ENCODE measurements at regions not wholly inside any gene's neighbourhood (a gene's known extent, or its start where the extent isn't known, plus 50 kb on each side); places are given as distances from the start of the nearest gene placed in this dataset.

- Mint-ChIP-seq H3K27me3 (ENCODE audit: low read depth) (peaks cover 36% of the 10 kb centered on the region), H3K4me3 (ENCODE audit: low read depth) (no peak overlapping the region), H3K4me1 (ENCODE audit: low read depth) (peaks cover 3% of the 10 kb centered on the region), H3K9me3 (peaks cover 5% of the 10 kb centered on the region), H3K36me3 (ENCODE audit: low read depth) (no peaks in the 10 kb centered on the region), H3K27ac (no peak overlapping the region)
- no peak for DNase-seq (ENCODE audit: low spot score)
- intact Hi-C loops (cut with micrococcal nuclease): no loop called here
These were observed 587.4 kb upstream of the MDFIC2 start for GRCh38 chr3:70899816-70900215.

DNA sequence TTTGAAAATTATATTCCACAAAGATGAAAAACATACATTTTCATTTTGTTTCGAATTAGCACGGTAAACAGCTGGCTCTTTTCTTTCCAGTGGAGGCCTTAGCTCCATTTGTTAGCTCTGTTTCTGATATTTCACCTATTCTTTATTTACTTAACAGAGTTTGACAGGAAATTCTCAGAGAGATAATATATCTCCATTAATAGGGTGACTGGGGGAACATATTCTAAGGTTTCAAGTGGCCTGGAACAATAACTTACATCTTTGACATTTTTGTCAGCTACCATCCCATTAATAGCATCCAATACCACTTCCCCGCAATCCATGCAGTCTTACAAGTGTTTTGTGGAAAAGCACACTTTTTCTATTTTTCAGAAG, 577.6 kb upstream of the MDFIC2 start:
- Mint-ChIP-seq H3K27me3 (ENCODE audit: low read depth) (peaks cover 3% of the 10 kb centered on the region), H3K27ac (no peak overlapping the region), H3K9me3 (no peaks in the 10 kb centered on the region), H3K4me3 (ENCODE audit: low read depth) (no peak overlapping the region), H3K36me3 (ENCODE audit: low read depth) (no peaks in the 10 kb centered on the region), H3K4me1 (ENCODE audit: low read depth) (no peaks in the 10 kb centered on the region)
- no peak for DNase-seq (ENCODE audit: low spot score)
- intact Hi-C loops (cut with micrococcal nuclease): no loop called here

DNA sequence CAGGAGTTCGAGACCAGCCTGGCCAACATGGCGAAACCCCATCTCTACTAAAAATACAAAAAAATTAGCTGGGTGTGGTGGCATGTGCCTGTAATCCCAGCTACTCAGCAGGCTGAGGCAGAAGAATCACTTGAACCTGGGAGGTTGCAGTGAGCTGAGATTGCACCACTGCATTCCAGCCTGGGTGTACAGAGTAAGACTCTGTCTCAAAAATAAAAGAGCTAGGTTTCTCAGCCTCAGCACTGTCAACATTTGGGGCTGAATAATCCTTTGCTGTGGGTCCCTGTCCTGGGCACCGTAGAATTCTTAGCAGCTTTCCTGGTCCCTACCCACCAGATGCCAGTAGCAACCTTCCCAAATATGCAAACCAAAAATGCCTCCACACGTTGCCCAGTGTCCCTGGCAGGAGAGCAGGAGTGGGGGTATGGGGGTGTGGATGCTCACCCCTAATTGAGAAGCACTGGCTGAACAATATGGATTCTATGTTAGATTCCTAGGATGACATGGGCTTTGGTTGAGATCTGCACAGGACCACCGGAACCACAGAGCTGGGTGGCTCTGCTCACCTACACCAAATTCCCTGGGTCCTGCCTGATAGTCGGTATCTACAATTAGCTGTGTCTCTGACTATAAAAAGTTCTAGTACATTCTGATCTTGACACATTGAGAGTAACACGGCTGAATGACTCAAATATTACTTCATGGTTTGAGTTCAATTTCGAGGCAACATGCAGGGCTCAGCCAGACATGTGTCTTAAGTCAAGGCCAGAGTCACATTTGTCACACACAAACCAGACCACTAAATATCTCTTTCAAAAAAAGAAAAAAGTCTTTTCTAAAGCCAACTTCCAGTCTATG, 577.0 kb upstream of the MDFIC2 start:
- Mint-ChIP-seq H3K27me3 (ENCODE audit: low read depth) (peaks cover 3% of the 10 kb centered on the region), H3K4me3 (ENCODE audit: low read depth) (no peak overlapping the region), H3K4me1 (ENCODE audit: low read depth) (no peaks in the 10 kb centered on the region), H3K27ac (no peak overlapping the region), H3K9me3 (no peaks in the 10 kb centered on the region), H3K36me3 (ENCODE audit: low read depth) (no peaks in the 10 kb centered on the region)
- no peak for DNase-seq (ENCODE audit: low spot score)
- intact Hi-C loops (cut with micrococcal nuclease): no loop called here

GRCh38 chr3:70885636-70886035, 573.2 kb upstream of the MDFIC2 start:
- Mint-ChIP-seq H3K27me3 (ENCODE audit: low read depth) (peaks cover 3% of the 10 kb centered on the region), H3K4me1 (ENCODE audit: low read depth) (no peaks in the 10 kb centered on the region), H3K9me3 (no peaks in the 10 kb centered on the region), H3K4me3 (ENCODE audit: low read depth) (no peak overlapping the region), H3K27ac (no peak overlapping the region), H3K36me3 (ENCODE audit: low read depth) (no peaks in the 10 kb centered on the region)
- intact Hi-C loops (cut with micrococcal nuclease): no loop called here
- DNase-seq (ENCODE audit: low spot score): no peak

GRCh38 chr3:70882104-70882503, 569.7 kb upstream of the MDFIC2 start:
- H3K27me3 Mint-ChIP-seq (ENCODE audit: low read depth): no peaks in the 10 kb centered on the region
- H3K4me3 Mint-ChIP-seq (ENCODE audit: low read depth): no peak overlapping the region
- H3K9me3 Mint-ChIP-seq: peaks cover 23% of the 10 kb centered on the region
- no peaks in the 10 kb centered on the region for H3K36me3 Mint-ChIP-seq (ENCODE audit: low read depth)
- H3K4me1 Mint-ChIP-seq (ENCODE audit: low read depth): no peaks in the 10 kb centered on the region
- DNase-seq (ENCODE audit: low spot score): no peak
- intact Hi-C loops (cut with micrococcal nuclease): no loop called here
- H3K27ac Mint-ChIP-seq: no peak overlapping the region

- H3K36me3 Mint-ChIP-seq (ENCODE audit: low read depth): no peaks in the 10 kb centered on the region
- no peak overlapping the region for H3K27ac Mint-ChIP-seq
- no peak overlapping the region for H3K4me3 Mint-ChIP-seq (ENCODE audit: low read depth)
- peaks cover 23% of the 10 kb centered on the region for H3K9me3 Mint-ChIP-seq
- H3K4me1 Mint-ChIP-seq (ENCODE audit: low read depth): no peaks in the 10 kb centered on the region
- no peak for DNase-seq (ENCODE audit: low spot score)
- intact Hi-C loops (cut with micrococcal nuclease): no loop called here
- H3K27me3 Mint-ChIP-seq (ENCODE audit: low read depth): no peaks in the 10 kb centered on the region
These were observed 568.0 kb upstream of the MDFIC2 start for GRCh38 chr3:70880421-70880820.

GRCh38 chr3:70876154-70876553, 563.7 kb upstream of the MDFIC2 start:
- intact Hi-C loops (cut with micrococcal nuclease): no loop called here
- no peaks in the 10 kb centered on the region for H3K4me1 Mint-ChIP-seq (ENCODE audit: low read depth)

GRCh38 chr3:70874196-70874595, 561.8 kb upstream of the MDFIC2 start:
- DNase-seq (ENCODE audit: low spot score): no peak
- Mint-ChIP-seq H3K27me3 (ENCODE audit: low read depth) (peaks cover 13% of the 10 kb centered on the region), H3K27ac (no peak overlapping the region), H3K9me3 (peaks cover 31% of the 10 kb centered on the region), H3K36me3 (ENCODE audit: low read depth) (no peaks in the 10 kb centered on the region), H3K4me3 (ENCODE audit: low read depth) (no peak overlapping the region), H3K4me1 (ENCODE audit: low read depth) (no peaks in the 10 kb centered on the region)
- intact Hi-C loops (cut with micrococcal nuclease): no loop called here

More at GRCh38 chr3:70876154-70876553, 563.7 kb upstream of the MDFIC2 start:
- Mint-ChIP-seq H3K9me3 (peaks cover 35% of the 10 kb centered on the region), H3K27me3 (ENCODE audit: low read depth) (peaks cover 5% of the 10 kb centered on the region), H3K36me3 (ENCODE audit: low read depth) (no peaks in the 10 kb centered on the region), H3K4me3 (ENCODE audit: low read depth) (no peak overlapping the region), H3K27ac (no peak overlapping the region)
- no peak for DNase-seq (ENCODE audit: low spot score)

- no peaks in the 10 kb centered on the region for H3K4me1 Mint-ChIP-seq (ENCODE audit: low read depth)
- no peak overlapping the region for H3K4me3 Mint-ChIP-seq (ENCODE audit: low read depth)
- no peaks in the 10 kb centered on the region for H3K36me3 Mint-ChIP-seq (ENCODE audit: low read depth)
- intact Hi-C loops (cut with micrococcal nuclease): no loop called here
- peaks cover 28% of the 10 kb centered on the region for H3K9me3 Mint-ChIP-seq
- peaks cover 14% of the 10 kb centered on the region for H3K27me3 Mint-ChIP-seq (ENCODE audit: low read depth)
- no peak overlapping the region for H3K27ac Mint-ChIP-seq
- no peak for DNase-seq (ENCODE audit: low spot score)
These were observed 561.2 kb upstream of the MDFIC2 start for GRCh38 chr3:70873686-70874085.

GRCh38 chr3:70871909-70872656, 559.6 kb upstream of the MDFIC2 start:
- Mint-ChIP-seq H3K36me3 (ENCODE audit: low read depth) (no peaks in the 10 kb centered on the region), H3K27me3 (ENCODE audit: low read depth) (peaks cover 16% of the 10 kb centered on the region), H3K27ac (no peak overlapping the region), H3K9me3 (peaks cover 17% of the 10 kb centered on the region), H3K4me1 (ENCODE audit: low read depth) (no peaks in the 10 kb centered on the region), H3K4me3 (ENCODE audit: low read depth) (no peak overlapping the region)
- intact Hi-C loops (cut with micrococcal nuclease): no loop called here
- DNase-seq (ENCODE audit: low spot score): no peak

DNA sequence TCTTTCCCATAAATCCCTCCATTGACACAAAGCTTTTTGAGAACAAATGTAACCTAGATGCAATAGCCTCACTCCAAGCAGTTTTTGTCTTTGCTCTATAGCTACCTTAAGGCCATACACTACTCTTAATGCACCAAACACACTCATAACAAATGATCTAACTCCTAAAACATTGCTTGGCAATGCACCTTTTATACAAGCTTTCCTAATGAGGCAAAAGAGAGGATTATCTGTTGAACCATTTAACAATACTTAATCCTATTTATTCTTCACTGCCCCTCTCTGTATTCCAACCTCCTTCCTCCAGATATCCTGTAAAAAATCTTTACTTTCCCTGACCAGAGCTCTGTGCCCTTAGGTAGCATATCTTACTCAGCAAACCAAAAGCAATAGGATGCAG, 558.1 kb upstream of the MDFIC2 start:
- intact Hi-C loops (cut with micrococcal nuclease): no loop called here
- no peaks in the 10 kb centered on the region for H3K4me1 Mint-ChIP-seq (ENCODE audit: low read depth)
- peaks cover 17% of the 10 kb centered on the region for H3K9me3 Mint-ChIP-seq
- H3K36me3 Mint-ChIP-seq (ENCODE audit: low read depth): no peaks in the 10 kb centered on the region
- H3K27me3 Mint-ChIP-seq (ENCODE audit: low read depth): peaks cover 21% of the 10 kb centered on the region
- DNase-seq (ENCODE audit: low spot score): no peak
- no peak overlapping the region for H3K27ac Mint-ChIP-seq
- no peak overlapping the region for H3K4me3 Mint-ChIP-seq (ENCODE audit: low read depth)

DNA sequence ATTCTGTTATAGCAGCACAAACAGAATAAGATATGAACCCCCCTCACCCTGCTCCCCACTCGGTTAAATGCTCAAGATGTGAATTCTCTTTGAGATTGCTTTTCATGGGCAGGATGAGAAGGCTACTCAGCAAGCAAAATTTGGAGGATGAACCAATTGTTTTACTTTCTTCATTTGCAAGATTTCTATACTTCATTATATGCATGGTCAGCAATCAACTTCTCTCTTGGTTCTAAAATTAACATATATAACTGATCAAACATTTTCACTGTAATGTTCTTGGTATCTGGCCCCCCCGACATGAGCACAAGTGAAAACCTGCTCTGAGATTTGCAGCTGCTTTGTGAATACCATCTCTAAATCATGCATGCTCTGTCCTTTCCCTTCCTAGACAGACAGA, 556.1 kb upstream of the MDFIC2 start:
- no peak for DNase-seq (ENCODE audit: low spot score)
- no peaks in the 10 kb centered on the region for H3K4me1 Mint-ChIP-seq (ENCODE audit: low read depth)
- H3K27me3 Mint-ChIP-seq (ENCODE audit: low read depth): peaks cover 20% of the 10 kb centered on the region
- H3K4me3 Mint-ChIP-seq (ENCODE audit: low read depth): no peak overlapping the region
- no peaks in the 10 kb centered on the region for H3K36me3 Mint-ChIP-seq (ENCODE audit: low read depth)
- peaks cover 17% of the 10 kb centered on the region for H3K9me3 Mint-ChIP-seq
- no peak overlapping the region for H3K27ac Mint-ChIP-seq
- intact Hi-C loops (cut with micrococcal nuclease): no loop called here

DNA sequence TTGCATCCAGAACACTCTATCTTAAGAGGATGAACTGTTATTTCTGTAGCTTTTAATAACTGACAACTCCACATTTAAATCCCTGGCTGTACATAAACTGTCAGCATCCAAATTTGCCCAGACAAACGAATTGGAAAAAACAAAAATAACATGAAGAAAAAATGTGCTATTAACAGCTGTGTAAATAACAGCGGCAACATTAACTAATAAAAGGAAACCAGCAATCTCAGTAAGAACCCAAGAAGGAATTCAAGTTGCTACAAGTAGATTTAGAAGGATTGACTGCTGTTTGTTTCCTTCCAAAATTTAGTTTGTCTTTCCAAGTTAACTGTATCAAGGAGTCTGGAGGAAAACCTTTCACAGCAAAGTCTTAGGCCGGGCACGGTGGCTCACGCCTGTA, 550.6 kb upstream of the MDFIC2 start:
- Mint-ChIP-seq H3K36me3 (ENCODE audit: low read depth) (no peaks in the 10 kb centered on the region), H3K4me1 (ENCODE audit: low read depth) (peaks cover 9% of the 10 kb centered on the region), H3K4me3 (ENCODE audit: low read depth) (no peak overlapping the region), H3K27me3 (ENCODE audit: low read depth) (peaks cover 43% of the 10 kb centered on the region), H3K27ac (no peak overlapping the region), H3K9me3 (no peaks in the 10 kb centered on the region)
- intact Hi-C loops (cut with micrococcal nuclease): no loop called here
- DNase-seq (ENCODE audit: low spot score): no peak
